CD14-positive monocyte (primary cell): ENCODE measurements at regions not wholly inside any gene's neighbourhood (a gene's known extent, or its start where the extent isn't known, plus 50 kb on each side); places are given as distances from the start of the nearest gene placed in this dataset.

Experiments used
- DNase-seq, 3 donors: peaks; one replicate each; pipeline ENCODE4 v3.0.0-alpha.2; 2011 to 2022
- H2AFZ ChIP-seq: 2 replicates; pipeline ENCODE4 v1.6.0; 2012; ENCODE audit warnings: mild to moderate bottlenecking, low read depth, low read length, inconsistent platforms; ENCODE audit not compliant: insufficient read depth, poor library complexity, severe bottlenecking
- H3K27ac ChIP-seq, 2 donors: 1 replicate in 1 of 2; 2 replicates in 1 of 2; pipeline ENCODE4 v1.5.1; 2012 to 2013; ENCODE audit warnings: low read length in 2 of 2, control low read depth in 1 of 2, inconsistent platforms in 1 of 2, low read depth in 1 of 2, mild to moderate bottlenecking in 1 of 2
- H3K27me3 ChIP-seq, 2 donors: one replicate each; pipeline versions ENCODE4 v1.6.0 to v1.6.1; 2011 to 2013; ENCODE audit warnings: low read length in 2 of 2; ENCODE audit not compliant: control insufficient read depth in 2 of 2, insufficient read depth in 2 of 2
- H3K36me3 ChIP-seq, 2 donors: replicated peaks in 1 of 2; 1 replicate in 1 of 2; 2 replicates in 1 of 2; pipeline versions ENCODE4 v1.5.1 to v1.6.1; 2012 to 2013; ENCODE audit warnings: low read length in 2 of 2, control low read depth in 1 of 2, inconsistent platforms in 1 of 2, mild to moderate bottlenecking in 1 of 2; ENCODE audit not compliant: insufficient read depth in 2 of 2, control insufficient read depth in 1 of 2
- H3K4me1 ChIP-seq, 2 donors: 1 replicate in 1 of 2; 2 replicates in 1 of 2; pipeline versions ENCODE4 v1.5.1 to v1.6.1; 2012 to 2013; ENCODE audit warnings: low read length in 2 of 2, control low read depth in 1 of 2, inconsistent platforms in 1 of 2, mild to moderate bottlenecking in 1 of 2, moderate library complexity in 1 of 2; ENCODE audit not compliant: insufficient read depth in 2 of 2, control insufficient read depth in 1 of 2
- H3K4me2 ChIP-seq: replicated peaks from 2 replicates; pipeline ENCODE3; 2012; ENCODE audit warnings: low read length, moderate library complexity, mild to moderate bottlenecking; ENCODE audit not compliant: poor library complexity, severe bottlenecking; ENCODE audit errors: extremely low read depth
- H3K4me3 ChIP-seq, 3 experiments: fragments of 200-600 bp in 1 of 3; sonication (generic) in 1 of 3; replicated peaks in 1 of 3; 1 replicate in 2 of 3; 2 replicates in 1 of 3; pipeline ENCODE4 v1.5.1; 2011 to 2013; ENCODE audit warnings: low read length in 3 of 3, mild to moderate bottlenecking in 3 of 3, control low read depth in 2 of 3, low read depth in 2 of 3, inconsistent platforms in 1 of 3, moderate library complexity in 1 of 3
- H3K79me2 ChIP-seq: 2 replicates; pipeline ENCODE4 v1.6.0; 2012; ENCODE audit warnings: mild to moderate bottlenecking, control low read depth, inconsistent platforms, low read length, moderate library complexity; ENCODE audit not compliant: insufficient read depth
- H3K9ac ChIP-seq: 2 replicates; pipeline ENCODE4 v1.6.0; 2017; ENCODE audit warnings: low read length, mild to moderate bottlenecking; ENCODE audit not compliant: insufficient read depth, poor library complexity, severe bottlenecking
- H3K9me3 ChIP-seq, 2 donors: replicated peaks in 1 of 2; 1 replicate in 1 of 2; 2 replicates in 1 of 2; pipeline versions ENCODE4 v1.5.1 to v1.6.1; 2012 to 2013; ENCODE audit warnings: low read length in 2 of 2, control low read depth in 1 of 2; ENCODE audit not compliant: control insufficient read depth in 1 of 2, insufficient read depth in 1 of 2
- H4K20me1 ChIP-seq: 2 replicates; pipeline ENCODE4 v1.6.0; 2012; ENCODE audit warnings: mild to moderate bottlenecking, low read length, control low read depth, moderate library complexity; ENCODE audit not compliant: insufficient read depth
- H3K27ac Mint-ChIP-seq, 7 donors: one replicate each; pipeline ENCODE4 v1.8.0; 2020; ENCODE audit warnings: mild to moderate bottlenecking in 7 of 7, mixed read lengths in 7 of 7, moderate library complexity in 6 of 7, inconsistent platforms in 2 of 7
- H3K27me3 Mint-ChIP-seq, 3 donors: one replicate each; pipeline ENCODE4 v1.8.0; 2021 to 2022; ENCODE audit warnings: low read depth in 3 of 3, mild to moderate bottlenecking in 3 of 3, mixed read lengths in 3 of 3, moderate library complexity in 3 of 3, inconsistent platforms in 1 of 3
- H3K36me3 Mint-ChIP-seq, 2 donors: one replicate each; pipeline ENCODE4 v1.8.0; 2020; ENCODE audit warnings: mixed read lengths in 2 of 2, inconsistent platforms in 1 of 2, mild to moderate bottlenecking in 1 of 2
- H3K4me1 Mint-ChIP-seq: one replicate; pipeline ENCODE4 v1.8.0; 2020; ENCODE audit warnings: mild to moderate bottlenecking, mixed read lengths
- H3K4me3 Mint-ChIP-seq, 2 donors: one replicate each; pipeline ENCODE4 v1.8.0; 2020; ENCODE audit warnings: mild to moderate bottlenecking in 2 of 2, mixed read lengths in 2 of 2, moderate library complexity in 1 of 2
- H3K9me3 Mint-ChIP-seq, 7 donors: one replicate each; pipeline ENCODE4 v1.8.0; 2020 to 2022; ENCODE audit warnings: mixed read lengths in 7 of 7, mild to moderate bottlenecking in 6 of 7, moderate library complexity in 6 of 7, inconsistent platforms in 2 of 7
- CTCF ChIP-seq: fragments of 200-600 bp; IDR thresholded peaks from one replicate; pipeline ENCODE4 v1.8.0; 2022; ENCODE audit warnings: antibody characterized with exemption, mild to moderate bottlenecking
- WGBS: methylation state at CpG from one replicate; pipeline ENCODE4 v1.1.5; 2013; ENCODE audit warnings: missing lambda C conversion rate; ENCODE audit not compliant: insufficient coverage; 5-methylcytosine and 5-hydroxymethylcytosine counted together
- intact Hi-C, 2 donors: fragments of 100-400 bp; cut with micrococcal nuclease; formaldehyde crosslinking; loops; one replicate each; pipeline versions ENCODE4 v1.15.0 to v1.15.1; 2023

DNA sequence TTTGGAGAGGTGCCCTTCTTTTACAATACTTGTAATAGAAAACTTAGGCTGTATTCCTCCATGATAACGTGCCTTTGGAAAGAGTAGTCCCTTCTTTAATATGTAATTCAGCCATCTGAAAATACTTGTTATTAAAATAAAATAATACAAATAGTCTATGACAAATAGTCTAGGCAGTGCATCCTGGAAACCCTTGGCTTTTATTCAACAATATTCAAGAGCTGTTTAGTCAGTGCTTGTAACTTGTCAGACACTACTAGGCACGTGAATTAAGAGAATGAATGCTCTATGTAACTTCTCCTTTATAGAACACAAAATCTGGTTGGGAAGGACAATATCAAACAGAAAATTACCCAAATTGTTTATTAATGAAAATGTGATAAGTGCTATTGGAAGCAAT is 388.2 kb downstream of the MTX2 start:
- Histone ChIP-seq H3K79me2 (no peaks in the 10 kb centered on the region), H3K27me3 (peaks cover 7 to 27% of the 10 kb centered on the region in 2 donors), H3K4me1 (no peaks in the 10 kb centered on the region), H3K9me3 (no peaks in the 10 kb centered on the region), H3K4me2 (no peak overlapping the region), H4K20me1 (no peaks in the 10 kb centered on the region), H3K36me3 (no peaks in the 10 kb centered on the region), H3K27ac (no peak overlapping the region), H3K4me3 (no peak overlapping the region), H2AFZ (no peak overlapping the region), H3K9ac (no peak overlapping the region)
- Mint-ChIP-seq H3K36me3 (no peaks in the 10 kb centered on the region), H3K4me1 (no peaks in the 10 kb centered on the region), H3K27ac (no peak overlapping the region), H3K9me3 (no peaks in the 10 kb centered on the region), H3K27me3 (peaks cover 8 to 43% (median 9%) of the 10 kb centered on the region in 3 donors), H3K4me3 (no peak overlapping the region)
- WGBS, result no CpG with 5 or more reads among the region's 2 CpGs
- no peak for DNase-seq
- TF ChIP-seq CTCF, result no peak
- intact Hi-C loops, result no loop called here

GRCh38 chr2:176658708-176659107 is 389.5 kb downstream of the MTX2 start:
- no peak overlapping the region for H2AFZ ChIP-seq
- no peak overlapping the region for H3K9ac ChIP-seq
- no peak overlapping the region for H3K27ac ChIP-seq
- WGBS, result 100% methylated on average over 3 of the region's 4 CpGs
- no peaks in the 10 kb centered on the region for H3K36me3 ChIP-seq
- no peak overlapping the region for H3K4me2 ChIP-seq
- H3K4me3 ChIP-seq, result no peak overlapping the region
- Mint-ChIP-seq H3K9me3 (no peaks in the 10 kb centered on the region), H3K27ac (no peak overlapping the region), H3K4me1 (no peaks in the 10 kb centered on the region), H3K27me3 (peaks cover 9 to 45% (median 15%) of the 10 kb centered on the region in 3 donors), H3K4me3 (no peak overlapping the region), H3K36me3 (no peaks in the 10 kb centered on the region)
- no peaks in the 10 kb centered on the region for H3K4me1 ChIP-seq
- no peaks in the 10 kb centered on the region for H3K9me3 ChIP-seq
- intact Hi-C loops, result no loop called here
- H3K27me3 ChIP-seq, result peaks cover 7 to 27% of the 10 kb centered on the region in 2 donors
- no peaks in the 10 kb centered on the region for H4K20me1 ChIP-seq
- H3K79me2 ChIP-seq, result no peaks in the 10 kb centered on the region
- TF ChIP-seq CTCF, result no peak
- DNase-seq, result no peak
